ENCODE measurements at regions not wholly inside any gene's neighbourhood (a gene's known extent, or its start where the extent isn't known, plus 50 kb on each side); places are given as distances from the start of the nearest gene placed in this dataset.

DNA sequence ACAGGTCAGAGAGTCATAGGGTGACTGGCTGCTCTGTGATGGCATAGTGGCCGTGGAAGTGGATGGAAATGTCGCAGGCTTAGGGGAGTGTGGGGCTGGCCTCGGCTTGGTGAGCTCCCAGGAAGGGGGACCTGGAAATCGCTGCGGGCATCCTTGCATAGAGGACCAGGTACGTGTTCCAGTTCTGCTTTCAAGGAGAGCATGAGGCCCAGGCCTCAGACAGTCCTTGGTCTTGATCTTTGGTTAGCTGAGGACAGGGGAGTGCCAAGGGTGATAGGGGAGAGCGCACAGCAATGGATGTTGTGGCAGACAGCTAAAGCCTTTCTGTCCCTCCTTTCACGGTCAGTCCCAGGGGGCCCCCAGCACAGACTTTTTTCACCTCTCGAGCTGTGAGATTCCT lies 110.5 kb downstream of the SNRPN start:
- H3K56ac ChIP-seq (replicated peaks; ENCODE audit: insufficient read length, low read depth, low read length), result no peak overlapping the region
- no peaks in the 10 kb centered on the region for H3K4me1 ChIP-seq (replicated peaks in 1 of 4; ENCODE audit: control insufficient read depth in 3 of 4, insufficient read depth in 4 of 4, low read length in 3 of 4)
- H3K23me2 ChIP-seq (ENCODE audit: low read depth, low read length), result no peaks in the 10 kb centered on the region; the same call in 1 of the 2 replicates
- H2BK12ac ChIP-seq (ENCODE audit: low read depth, low read length), result no peak overlapping the region
- H3K18ac ChIP-seq (ENCODE audit: extremely low read depth, low read length), result no peak overlapping the region
- FAIRE-seq, result no peak
- peaks cover 9% of the 10 kb centered on the region; the same call in 1 of the 2 replicates for H3K79me1 ChIP-seq (ENCODE audit: low read depth, low read length)
- peaks cover 0 to 2% of the 10 kb centered on the region in 2 experiments for H4K20me1 ChIP-seq (replicated peaks in 1 of 2; ENCODE audit: control insufficient read depth in 1 of 2, insufficient read depth in 2 of 2, low read length in 2 of 2)
- H4K91ac ChIP-seq (replicated peaks; ENCODE audit: insufficient read length, low read length), result no peak overlapping the region
- no peak overlapping the region for H4K5ac ChIP-seq (ENCODE audit: insufficient read length, low read depth, low read length)
- no peak overlapping the region for H3K4me3 ChIP-seq (ENCODE audit: extremely low read depth in 1 of 4, insufficient read depth in 2 of 4, low read depth in 3 of 4, low read length in 4 of 4)
- no peak overlapping the region for H3K4me2 ChIP-seq (ENCODE audit: insufficient read depth in 1 of 2, low read depth in 2 of 2, low read length in 2 of 2)
- no peak overlapping the region for H4K8ac ChIP-seq (ENCODE audit: extremely low read depth, insufficient read depth, low read length)
- H2BK15ac ChIP-seq (ENCODE audit: low read length), result no peak overlapping the region
- peaks cover 93 to 100% (median 99%) of the 10 kb centered on the region in 4 experiments for H3K36me3 ChIP-seq (ENCODE audit: control insufficient read depth in 2 of 4, insufficient read depth in 4 of 4, low read length in 3 of 4)
- ChIA-PET POLR2A (ENCODE audit: partially characterized antibody) (no interaction called here), CTCF (ENCODE audit: partially characterized antibody) (no interaction called here)
- H3K9ac ChIP-seq (replicated peaks in 1 of 4; ENCODE audit: extremely low read depth in 1 of 4, low read depth in 3 of 4, low read length in 3 of 4), result no peak overlapping the region
- H3K4ac ChIP-seq (replicated peaks; ENCODE audit: insufficient read length, low read depth, low read length), result no peak overlapping the region
- peaks cover 0 to 75% of the 10 kb centered on the region in 2 experiments; a peak in 2 of 4 replicates for H3K79me2 ChIP-seq (ENCODE audit: control insufficient read depth in 1 of 2, insufficient read depth in 2 of 2, low read length in 2 of 2)
- no peak overlapping the region for H2BK5ac ChIP-seq (ENCODE audit: low read depth, low read length)
- H3K9me3 ChIP-seq (ENCODE audit: insufficient read depth in 2 of 2, low read depth in 1 of 2, low read length in 1 of 2), result peaks cover 99 to 100% of the 10 kb centered on the region in 2 experiments
- no peaks in the 10 kb centered on the region for H3K27me3 ChIP-seq (replicated peaks in 1 of 4; ENCODE audit: control insufficient read depth in 3 of 4, extremely low read depth in 1 of 4, insufficient read depth in 3 of 4, low read length in 3 of 4)
- no peak overlapping the region for H3K23ac ChIP-seq (ENCODE audit: insufficient read length)
- no peak overlapping the region for H3K14ac ChIP-seq (ENCODE audit: insufficient read length)
- WGBS, 2 experiments (ENCODE audit: extremely low coverage in 1 of 2, insufficient coverage in 1 of 2, insufficient read length in 1 of 2, insufficient replicate concordance in 2 of 2, low coverage in 1 of 2, low lambda C conversion rate in 2 of 2, missing lambda C conversion rate in 1 of 2), result 84% methylated on average over 9 of the region's 9 CpGs; no CpG with 5 or more reads in 1 of the 2 experiments
- H2BK120ac ChIP-seq (replicated peaks; ENCODE audit: low read depth, low read length), result no peak overlapping the region
- no peak overlapping the region for H3K27ac ChIP-seq (ENCODE audit: low read depth, low read length)
- H2AFZ ChIP-seq (ENCODE audit: low read length), result no peak overlapping the region
- TF ChIP-seq TAF1 (IDR thresholded peaks at IDR 0.05; ENCODE audit: low read depth, low read length) (no peak), SP1 (IDR thresholded peaks at IDR 0.05; ENCODE audit: low read depth, low read length) (no peak), RAD21 (IDR thresholded peaks at IDR 0.05 in 1 of 2, conservative IDR thresholded peaks at IDR 0.05 in 1 of 2; ENCODE audit: low read depth in 2 of 2, low read length in 2 of 2) (no peak), TAF7 (optimal IDR thresholded peaks at IDR 0.05; ENCODE audit: borderline replicate concordance, low read depth, low read length) (no peak), CBX5 (IDR thresholded peaks at IDR 0.05; ENCODE audit: low read depth, low read length) (no peak), TCF12 (IDR thresholded peaks at IDR 0.05; ENCODE audit: low read depth, low read length) (no peak), SIN3A (conservative IDR thresholded peaks at IDR 0.05 in 1 of 2, IDR thresholded peaks at IDR 0.05 in 1 of 2; ENCODE audit: low read depth in 1 of 2, low read length in 2 of 2) (no peak), CEBPB (IDR thresholded peaks at IDR 0.05; ENCODE audit: low read depth, low read length) (no peak), HDAC6 (IDR thresholded peaks at IDR 0.05; ENCODE audit: low read depth, low read length) (no peak), ASH2L (IDR thresholded peaks at IDR 0.05; ENCODE audit: low read length) (no peak)
- DNase-seq (ENCODE audit: low read depth in 1 of 2, low spot score in 2 of 2), result no peak
- H2AK5ac ChIP-seq (ENCODE audit: low read depth, low read length), result no peak overlapping the region
- H2BK20ac ChIP-seq (ENCODE audit: low read length), result no peak overlapping the region
